ENCODE measurements at regions not wholly inside any gene's neighbourhood (a gene's known extent, or its start where the extent isn't known, plus 50 kb on each side); places are given as distances from the start of the nearest gene placed in this dataset.

GRCh38 chr3:28994161-28994905 is 286.5 kb upstream of the RBMS3 start:
- no peak for TF ChIP-seq CTCF (optimal IDR thresholded peaks at IDR 0.05 in 1 of 3, IDR thresholded peaks at IDR 0.05 in 1 of 3, conservative IDR thresholded peaks at IDR 0.05 in 1 of 3; ENCODE audit: extremely low read depth in 1 of 3, insufficient read depth in 2 of 3, low read length in 3 of 3)
- no peak for TF ChIP-seq EZH2 (IDR thresholded peaks at IDR 0.05; ENCODE audit: low read length)

Data from keratinocyte (primary cell).